ENCODE measurements at regions not wholly inside any gene's neighbourhood (a gene's known extent, or its start where the extent isn't known, plus 50 kb on each side); places are given as distances from the start of the nearest gene placed in this dataset.

GRCh38 chr5:30880514-30880913 lies 313.0 kb upstream of the CDH6 start:
- intact Hi-C loops (cut with micrococcal nuclease), result no loop called here
- Mint-ChIP-seq H3K27ac (no peak overlapping the region), H3K4me3 (no peak overlapping the region), H3K9me3 (peaks cover 28% of the 10 kb centered on the region), H3K36me3 (no peaks in the 10 kb centered on the region), H3K4me1 (ENCODE audit: low read depth) (no peaks in the 10 kb centered on the region), H3K27me3 (no peaks in the 10 kb centered on the region)
- no peak for DNase-seq
- POLR2A ChIA-PET, result no interaction called here
- CTCF ChIA-PET, result no interaction called here

- ChIA-PET POLR2A (no interaction called here), CTCF (no interaction called here)
- Mint-ChIP-seq H3K27me3 (no peaks in the 10 kb centered on the region), H3K9me3 (peaks cover 23% of the 10 kb centered on the region), H3K27ac (no peak overlapping the region), H3K36me3 (no peaks in the 10 kb centered on the region), H3K4me3 (no peak overlapping the region), H3K4me1 (ENCODE audit: low read depth) (no peaks in the 10 kb centered on the region)
- intact Hi-C loops (cut with micrococcal nuclease), result no loop called here
- DNase-seq, result no peak
These were observed 313.6 kb upstream of the CDH6 start for GRCh38 chr5:30879887-30880286.

- Mint-ChIP-seq H3K36me3 (no peaks in the 10 kb centered on the region), H3K4me1 (ENCODE audit: low read depth) (no peaks in the 10 kb centered on the region), H3K27ac (no peak overlapping the region), H3K9me3 (peaks cover 16% of the 10 kb centered on the region), H3K4me3 (no peak overlapping the region), H3K27me3 (no peaks in the 10 kb centered on the region)
- intact Hi-C loops (cut with micrococcal nuclease), result no loop called here
- DNase-seq, result no peak
- ChIA-PET POLR2A (no interaction called here), CTCF (no interaction called here)
These were observed 314.7 kb upstream of the CDH6 start for GRCh38 chr5:30878746-30879145.

- ChIA-PET POLR2A (no interaction called here), CTCF (no interaction called here)
- Mint-ChIP-seq H3K4me1 (ENCODE audit: low read depth) (no peaks in the 10 kb centered on the region), H3K36me3 (no peaks in the 10 kb centered on the region), H3K9me3 (peaks cover 16% of the 10 kb centered on the region), H3K4me3 (no peak overlapping the region), H3K27me3 (no peaks in the 10 kb centered on the region), H3K27ac (no peak overlapping the region)
- intact Hi-C loops (cut with micrococcal nuclease), result no loop called here
- DNase-seq, result no peak
These were observed 315.2 kb upstream of the CDH6 start for GRCh38 chr5:30878296-30878695.

GRCh38 chr5:30874241-30875034 lies 319.0 kb upstream of the CDH6 start:
- no peak overlapping the region for H3K4me3 Mint-ChIP-seq
- intact Hi-C loops (cut with micrococcal nuclease), result no loop called here
- no peak for DNase-seq
- POLR2A ChIA-PET, result no interaction called here
- H3K4me1 Mint-ChIP-seq (ENCODE audit: low read depth), result no peaks in the 10 kb centered on the region
- H3K36me3 Mint-ChIP-seq, result no peaks in the 10 kb centered on the region
- no peak overlapping the region for H3K27ac Mint-ChIP-seq
- CTCF ChIA-PET, result no interaction called here
- no peaks in the 10 kb centered on the region for H3K27me3 Mint-ChIP-seq
- H3K9me3 Mint-ChIP-seq, result peaks cover 10% of the 10 kb centered on the region

- intact Hi-C loops (cut with micrococcal nuclease), result no loop called here
- no peak for DNase-seq
- Mint-ChIP-seq H3K27me3 (no peaks in the 10 kb centered on the region), H3K36me3 (no peaks in the 10 kb centered on the region), H3K27ac (no peak overlapping the region), H3K9me3 (peaks cover 5% of the 10 kb centered on the region), H3K4me3 (no peak overlapping the region), H3K4me1 (ENCODE audit: low read depth) (no peaks in the 10 kb centered on the region)
- CTCF ChIA-PET, result no interaction called here
- POLR2A ChIA-PET, result no interaction called here
These were observed 322.3 kb upstream of the CDH6 start for GRCh38 chr5:30871196-30871595.

GRCh38 chr5:30867711-30868110 lies 325.8 kb upstream of the CDH6 start:
- Mint-ChIP-seq H3K27ac (no peak overlapping the region), H3K9me3 (peaks cover 20% of the 10 kb centered on the region)
- POLR2A ChIA-PET, result interaction anchor here (0.7 kb wide), 1 partner anchor 90 kb away, joined by 3 read pairs; no protein-coding TSS in a partner anchor

GRCh38 chr5:30866142-30866541 lies 327.3 kb upstream of the CDH6 start:
- POLR2A ChIA-PET, result no interaction called here
- DNase-seq, result no peak
- no peaks in the 10 kb centered on the region for H3K4me1 Mint-ChIP-seq (ENCODE audit: low read depth)
- H3K27ac Mint-ChIP-seq, result no peak overlapping the region
- CTCF ChIA-PET, result no interaction called here
- intact Hi-C loops (cut with micrococcal nuclease), result no loop called here
- no peaks in the 10 kb centered on the region for H3K27me3 Mint-ChIP-seq
- no peaks in the 10 kb centered on the region for H3K36me3 Mint-ChIP-seq
- peaks cover 20% of the 10 kb centered on the region for H3K9me3 Mint-ChIP-seq
- no peak overlapping the region for H3K4me3 Mint-ChIP-seq

More at GRCh38 chr5:30867711-30868110, 325.8 kb upstream of the CDH6 start:
- Mint-ChIP-seq H3K36me3 (no peaks in the 10 kb centered on the region), H3K4me1 (ENCODE audit: low read depth) (no peaks in the 10 kb centered on the region), H3K4me3 (no peak overlapping the region), H3K27me3 (no peaks in the 10 kb centered on the region)
- no peak for DNase-seq
- intact Hi-C loops (cut with micrococcal nuclease), result no loop called here
- CTCF ChIA-PET, result no interaction called here

GRCh38 chr5:30856242-30856641 lies 337.2 kb upstream of the CDH6 start:
- DNase-seq, result no peak
- POLR2A ChIA-PET, result no interaction called here
- Mint-ChIP-seq H3K27me3 (no peaks in the 10 kb centered on the region), H3K4me3 (no peak overlapping the region), H3K4me1 (ENCODE audit: low read depth) (no peaks in the 10 kb centered on the region), H3K36me3 (no peaks in the 10 kb centered on the region), H3K27ac (no peak overlapping the region), H3K9me3 (peaks cover 9% of the 10 kb centered on the region)
- CTCF ChIA-PET, result no interaction called here
- intact Hi-C loops (cut with micrococcal nuclease), result no loop called here

GRCh38 chr5:30853158-30853557 lies 340.3 kb upstream of the CDH6 start:
- Mint-ChIP-seq H3K36me3 (no peaks in the 10 kb centered on the region), H3K27ac (no peak overlapping the region), H3K9me3 (peaks cover 6% of the 10 kb centered on the region), H3K4me3 (no peak overlapping the region), H3K4me1 (ENCODE audit: low read depth) (no peaks in the 10 kb centered on the region), H3K27me3 (no peaks in the 10 kb centered on the region)
- no peak for DNase-seq
- ChIA-PET POLR2A (no interaction called here), CTCF (no interaction called here)
- intact Hi-C loops (cut with micrococcal nuclease), result no loop called here

- no peak overlapping the region for H3K27ac Mint-ChIP-seq
- intact Hi-C loops (cut with micrococcal nuclease), result no loop called here
These were observed 342.6 kb upstream of the CDH6 start for GRCh38 chr5:30850866-30851265.

GRCh38 chr5:30849931-30850710 lies 343.4 kb upstream of the CDH6 start:
- no peak overlapping the region for H3K4me3 Mint-ChIP-seq
- no peak for DNase-seq
- CTCF ChIA-PET, result no interaction called here
- no peak overlapping the region for H3K27ac Mint-ChIP-seq
- POLR2A ChIA-PET, result no interaction called here
- no peaks in the 10 kb centered on the region for H3K27me3 Mint-ChIP-seq
- no peaks in the 10 kb centered on the region for H3K4me1 Mint-ChIP-seq (ENCODE audit: low read depth)
- no peaks in the 10 kb centered on the region for H3K36me3 Mint-ChIP-seq
- no peaks in the 10 kb centered on the region for H3K9me3 Mint-ChIP-seq
- intact Hi-C loops (cut with micrococcal nuclease), result no loop called here

More at GRCh38 chr5:30850866-30851265, 342.6 kb upstream of the CDH6 start:
- H3K9me3 Mint-ChIP-seq, result no peaks in the 10 kb centered on the region
- no peak overlapping the region for H3K4me3 Mint-ChIP-seq
- no peaks in the 10 kb centered on the region for H3K27me3 Mint-ChIP-seq
- no peaks in the 10 kb centered on the region for H3K4me1 Mint-ChIP-seq (ENCODE audit: low read depth)
- POLR2A ChIA-PET, result no interaction called here
- CTCF ChIA-PET, result no interaction called here
- no peak for DNase-seq
- H3K36me3 Mint-ChIP-seq, result no peaks in the 10 kb centered on the region

- H3K4me1 Mint-ChIP-seq (ENCODE audit: low read depth), result no peaks in the 10 kb centered on the region
- H3K4me3 Mint-ChIP-seq, result no peak overlapping the region
- no peak overlapping the region for H3K27ac Mint-ChIP-seq
- ChIA-PET POLR2A (no interaction called here), CTCF (no interaction called here)
- peaks cover 2% of the 10 kb centered on the region for H3K9me3 Mint-ChIP-seq
- no peaks in the 10 kb centered on the region for H3K27me3 Mint-ChIP-seq
- intact Hi-C loops (cut with micrococcal nuclease), result no loop called here
- DNase-seq, result no peak
- no peaks in the 10 kb centered on the region for H3K36me3 Mint-ChIP-seq
These were observed 347.3 kb upstream of the CDH6 start for GRCh38 chr5:30846171-30846570.

Measured in activated CD4-positive, alpha-beta memory T cell treated with anti-CD3 and anti-CD28 coated beads for 36 hours (primary cell).